K562 (cell line): ENCODE measurements at regions not wholly inside any gene's neighbourhood (a gene's known extent, or its start where the extent isn't known, plus 50 kb on each side); places are given as distances from the start of the nearest gene placed in this dataset.

Experiments
- ATAC-seq: fragments of 200-7000 bp; cut with Tn5 transposase; 3 replicates; pipeline ENCODE4 v1.9.1; 2020; ENCODE audit warnings: moderate library complexity
- BruUV-seq: library from RNA; stranded (reverse); fragments of 400-500 nt; replicated peaks from 2 replicates; lab custom pipeline; 2021; lab: Mats Ljungman, UMichigan
- CTCF ChIA-PET: fragments of 300-600 bp; formaldehyde crosslinking; extraction: SDS; loops from one replicate; lab custom pipeline; 2021; ENCODE audit warnings: low intra/inter-chr PET ratio; lab: Yijun Ruan, JAX
- POLR2A ChIA-PET: fragments of 300-600, 350-650 bp; sonication (Branson Sonifier 250); formaldehyde crosslinking; extraction: SDS; loops from one replicate; lab custom pipeline; 2021; ENCODE audit warnings: antibody characterized with exemption, inconsistent platforms; lab: Yijun Ruan, JAX
- DNase-seq, 4 experiments: peaks; one replicate each; pipeline versions ENCODE4 v3.0.0 to v3.0.0-alpha.2; 2011 to 2018; ENCODE audit warnings: low spot score in 3 of 4, mixed read lengths in 3 of 4; ENCODE audit errors: extremely low read depth in 1 of 4
- FAIRE-seq: peaks from 2 replicates; lab custom pipeline; 2011; peaks lifted over from hg19 to GRCh38; lab: Jason Lieb, UNC
- H2AFZ ChIP-seq: 2 replicates; pipeline ENCODE4 v1.6.0; 2011; ENCODE audit warnings: low read depth, low read length, control low read depth, inconsistent platforms
- H3K27ac ChIP-seq: fragments of 200-600 bp; 3 replicates; pipeline ENCODE4 v1.8.0; 2011; ENCODE audit warnings: low read depth, mild to moderate bottlenecking, control low read depth, inconsistent platforms, low read length, moderate library complexity, mixed read lengths; ENCODE audit errors: extremely low read depth
- H3K27me3 ChIP-seq, 2 experiments: fragments of 300-600 bp in 1 of 2; 2 replicates in 1 of 2; 3 replicates in 1 of 2; pipeline versions ENCODE4 v1.6.0 to v1.8.0; 2011; ENCODE audit warnings: inconsistent platforms in 2 of 2, low read length in 2 of 2, mild to moderate bottlenecking in 1 of 2, mixed read lengths in 1 of 2, moderate library complexity in 1 of 2; ENCODE audit not compliant: control insufficient read depth in 2 of 2, insufficient read depth in 2 of 2
- H3K36me3 ChIP-seq: fragments of 300-600 bp; 3 replicates; pipeline ENCODE4 v1.8.0; 2011; ENCODE audit warnings: mild to moderate bottlenecking, low read length, inconsistent platforms; ENCODE audit not compliant: control insufficient read depth, insufficient read depth
- H3K4me1 ChIP-seq, 2 experiments: fragments of 200-600 bp in 1 of 2; replicated peaks in 1 of 2; 2 replicates in 1 of 2; 3 replicates in 1 of 2; pipeline versions ENCODE4 v1.5.1 to v1.8.0; 2011; ENCODE audit warnings: inconsistent platforms in 2 of 2, low read length in 2 of 2, mild to moderate bottlenecking in 1 of 2, mixed read lengths in 1 of 2, moderate library complexity in 1 of 2; ENCODE audit not compliant: control insufficient read depth in 2 of 2, insufficient read depth in 2 of 2
- H3K4me2 ChIP-seq: 2 replicates; pipeline ENCODE4 v1.6.1; 2011; ENCODE audit warnings: low read length, control low read depth, inconsistent platforms, mixed read lengths; ENCODE audit not compliant: insufficient read depth
- H3K4me3 ChIP-seq: fragments of 200-600 bp; sonication (generic), shearing (Covaris generic); 2 replicates; pipeline ENCODE4 v1.5.1; 2016; ENCODE audit warnings: control low read depth, inconsistent platforms
- H3K79me2 ChIP-seq: fragments of 200-600 bp; 3 replicates; pipeline ENCODE4 v1.8.0; 2011; ENCODE audit warnings: low read length, inconsistent platforms; ENCODE audit not compliant: control insufficient read depth, insufficient read depth
- H3K9ac ChIP-seq, 2 experiments: 2 replicates each; pipeline versions ENCODE4 v1.6.0 to v1.6.1; 2011; ENCODE audit warnings: low read depth in 2 of 2, low read length in 2 of 2, control low read depth in 1 of 2, inconsistent platforms in 1 of 2, mild to moderate bottlenecking in 1 of 2, mixed read lengths in 1 of 2; ENCODE audit not compliant: insufficient read depth in 1 of 2
- H3K9me1 ChIP-seq: one replicate; pipeline ENCODE4 v1.6.0; 2011; ENCODE audit warnings: inconsistent platforms, mild to moderate bottlenecking, low read length, moderate library complexity; ENCODE audit not compliant: control insufficient read depth, insufficient read depth
- H3K9me3 ChIP-seq: replicated peaks from 2 replicates; pipeline ENCODE4 v1.5.1; 2011; ENCODE audit warnings: low read depth, low read length, inconsistent platforms; ENCODE audit not compliant: control insufficient read depth, insufficient read depth
- H4K20me1 ChIP-seq: replicated peaks from 2 replicates; pipeline ENCODE4 v1.6.1; 2011; ENCODE audit warnings: low read length, inconsistent platforms, mixed read lengths; ENCODE audit not compliant: control insufficient read depth, insufficient read depth
- ESRRB ChIP-seq: fragments of 250-450 bp; sonication (Bioruptor Pico); IDR thresholded peaks from 2 replicates; pipeline ENCODE4 v1.5.0; 2020; ENCODE audit warnings: mild to moderate bottlenecking, moderate library complexity, borderline replicate concordance
- FOS ChIP-seq: IDR thresholded peaks from 3 replicates; pipeline ENCODE4 v1.6.1; 2011; ENCODE audit not compliant: insufficient read length; ENCODE audit errors: extremely low read depth
- HDAC2 ChIP-seq: fragments of 450-650 bp; IDR thresholded peaks from 2 replicates; pipeline ENCODE4 v1.6.1; 2016; ENCODE audit warnings: mild to moderate bottlenecking
- JUND ChIP-seq, 2 experiments: IDR thresholded peaks; 2 replicates in 1 of 2; 3 replicates in 1 of 2; pipeline ENCODE4 v1.6.1; 2011; ENCODE audit warnings: borderline replicate concordance in 2 of 2, low read depth in 2 of 2, low read length in 2 of 2, improper control_type of control experiment in 1 of 2, missing biosample characterization in 1 of 2, missing genetic modification characterization in 1 of 2, missing genetic modification reagents in 1 of 2
- NR2F6 ChIP-seq: fragments of 450-650 bp; formaldehyde crosslinking; IDR thresholded peaks from 2 replicates; pipeline ENCODE4 v1.4.0; 2020; ENCODE audit warnings: mild to moderate bottlenecking
- RUNX1 ChIP-seq: sonication (generic); IDR thresholded peaks from 2 replicates; pipeline ENCODE4 v1.6.1; 2016; ENCODE audit warnings: antibody characterized with exemption, low read depth
- SMC3 ChIP-seq: conservative IDR thresholded peaks from 2 replicates; pipeline ENCODE4 v1.6.1; 2011; ENCODE audit warnings: low read depth, low read length, improper control_type of control experiment; ENCODE audit not compliant: insufficient read depth
- ZNF24 ChIP-seq: fragments of 450-650 bp; IDR thresholded peaks from 2 replicates; pipeline ENCODE4 v1.6.1; 2016
- ZNF282 ChIP-seq: sonication (generic); formaldehyde crosslinking; IDR thresholded peaks from 2 replicates; pipeline ENCODE4 v1.8.1; 2023; ENCODE audit warnings: missing genetic modification reagents
- WGBS: fragments of 100-300 bp; shearing (Covaris generic); methylation state at CpG from one replicate; pipeline ENCODE4 v1.1.6; 2016; ENCODE audit warnings: low coverage, mixed read lengths; ENCODE audit not compliant: insufficient coverage; ENCODE audit errors: missing lambda C conversion rate; 5-methylcytosine and 5-hydroxymethylcytosine counted together
- in situ Hi-C: fragments of 300-500 bp; cut with MboI; formaldehyde crosslinking; loops from 4 replicates; pipeline ENCODE4 v1.15.0; 2018; ENCODE audit warnings: inconsistent platforms, mixed read lengths
- intact Hi-C: fragments of 100-400 bp; cut with micrococcal nuclease; formaldehyde crosslinking; loops from 2 replicates; pipeline ENCODE4 v1.14.2; 2022
- TF ChIP-seq, protein P1 (sequence below): fragments of 250-450 bp; sonication (Bioruptor Pico); IDR thresholded peaks from 2 replicates; pipeline ENCODE4 v1.8.0; 2022; ENCODE audit warnings: moderate library complexity, mild to moderate bottlenecking, inconsistent platforms
- TF ChIP-seq, protein P2 (sequence below): fragments of 250-450 bp; sonication (Bioruptor Pico); IDR thresholded peaks from 2 replicates; pipeline ENCODE4 v1.4.0; 2020

DNA sequence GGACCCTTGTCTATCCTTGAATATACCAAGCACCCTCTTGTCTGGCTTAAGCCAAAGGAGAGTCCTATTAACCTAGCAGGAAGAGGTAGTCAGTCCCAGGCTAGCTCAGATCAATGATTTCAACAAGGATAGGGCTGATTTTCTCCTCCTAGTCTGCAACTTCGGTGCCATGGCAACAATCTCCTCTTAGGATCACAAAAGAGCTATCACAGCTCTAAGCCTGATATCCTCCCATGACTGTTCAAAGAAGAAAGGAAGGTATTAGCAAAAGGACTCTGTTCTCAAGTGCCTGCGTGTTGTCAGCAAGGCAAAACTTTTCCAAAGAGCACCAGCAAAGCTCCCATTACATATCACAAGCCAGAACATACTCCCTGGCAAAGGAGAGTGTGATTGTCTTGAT is 58.7 kb upstream of the DDX18 start (continued):
- TF ChIP-seq HDAC2 (no peak), ZNF24 (no peak)
- TF ChIP-seq, protein P1, sequence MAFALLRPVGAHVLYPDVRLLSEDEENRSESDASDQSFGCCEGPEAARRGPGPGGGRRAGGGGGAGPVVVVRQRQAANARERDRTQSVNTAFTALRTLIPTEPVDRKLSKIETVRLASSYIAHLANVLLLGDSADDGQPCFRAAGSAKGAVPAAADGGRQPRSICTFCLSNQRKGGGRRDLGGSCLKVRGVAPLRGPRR (CRISPR knock-in tag): no peak

DNA sequence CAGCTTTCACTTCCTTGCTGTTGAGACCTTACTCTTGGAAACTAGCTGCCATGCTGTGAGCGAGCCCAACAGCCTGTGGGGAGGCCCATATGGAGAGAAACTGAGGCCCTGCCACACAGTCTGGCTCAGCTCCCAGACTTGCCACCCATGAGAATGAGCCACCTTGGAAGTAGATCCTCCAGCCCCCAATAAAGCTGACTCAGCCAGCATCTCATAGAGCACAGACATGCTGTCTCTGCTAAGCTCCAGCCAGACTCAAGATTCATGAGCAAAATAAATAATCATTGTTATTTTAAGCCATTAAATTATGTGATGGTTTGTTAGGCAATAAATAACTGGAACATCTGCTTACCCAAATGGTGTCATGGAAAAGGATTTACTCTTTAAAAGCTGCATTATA is 53.6 kb upstream of the DDX18 start:
- H3K9ac ChIP-seq: no peak overlapping the region
- no peaks in the 10 kb centered on the region for H3K9me1 ChIP-seq
- WGBS: 0% methylated on average over 1 of the region's 1 CpG
- H3K27me3 ChIP-seq: no peaks in the 10 kb centered on the region
- in situ Hi-C loops (no loop called here), intact Hi-C loops (no loop called here)
- ATAC-seq (no peak), DNase-seq (no peak), FAIRE-seq (no peak)
- H3K4me1 ChIP-seq: no peaks in the 10 kb centered on the region
- H3K4me2 ChIP-seq: no peak overlapping the region
- H3K4me3 ChIP-seq: no peak overlapping the region
- H4K20me1 ChIP-seq: no peaks in the 10 kb centered on the region
- BruUV-seq: no TSS peak
- POLR2A ChIA-PET: no interaction called here
- no peaks in the 10 kb centered on the region for H3K9me3 ChIP-seq
- CTCF ChIA-PET: no interaction called here
- H3K36me3 ChIP-seq: no peaks in the 10 kb centered on the region
- TF ChIP-seq SMC3: no peak
- no peak for TF ChIP-seq NR2F6 (CRISPR knock-in tag)
- no peak for TF ChIP-seq FOS
- no peak for TF ChIP-seq ZNF282 (CRISPR knock-in tag)
- no peak for TF ChIP-seq ESRRB (CRISPR knock-in tag)
- no peak for TF ChIP-seq JUND (IDR thresholded peaks at IDR 0.05; ENCODE audit: borderline replicate concordance, low read depth, low read length)
- no peak for TF ChIP-seq JUND (tag; IDR thresholded peaks at IDR 0.05; ENCODE audit: borderline replicate concordance, low read depth, low read length)
- TF ChIP-seq, protein P2, sequence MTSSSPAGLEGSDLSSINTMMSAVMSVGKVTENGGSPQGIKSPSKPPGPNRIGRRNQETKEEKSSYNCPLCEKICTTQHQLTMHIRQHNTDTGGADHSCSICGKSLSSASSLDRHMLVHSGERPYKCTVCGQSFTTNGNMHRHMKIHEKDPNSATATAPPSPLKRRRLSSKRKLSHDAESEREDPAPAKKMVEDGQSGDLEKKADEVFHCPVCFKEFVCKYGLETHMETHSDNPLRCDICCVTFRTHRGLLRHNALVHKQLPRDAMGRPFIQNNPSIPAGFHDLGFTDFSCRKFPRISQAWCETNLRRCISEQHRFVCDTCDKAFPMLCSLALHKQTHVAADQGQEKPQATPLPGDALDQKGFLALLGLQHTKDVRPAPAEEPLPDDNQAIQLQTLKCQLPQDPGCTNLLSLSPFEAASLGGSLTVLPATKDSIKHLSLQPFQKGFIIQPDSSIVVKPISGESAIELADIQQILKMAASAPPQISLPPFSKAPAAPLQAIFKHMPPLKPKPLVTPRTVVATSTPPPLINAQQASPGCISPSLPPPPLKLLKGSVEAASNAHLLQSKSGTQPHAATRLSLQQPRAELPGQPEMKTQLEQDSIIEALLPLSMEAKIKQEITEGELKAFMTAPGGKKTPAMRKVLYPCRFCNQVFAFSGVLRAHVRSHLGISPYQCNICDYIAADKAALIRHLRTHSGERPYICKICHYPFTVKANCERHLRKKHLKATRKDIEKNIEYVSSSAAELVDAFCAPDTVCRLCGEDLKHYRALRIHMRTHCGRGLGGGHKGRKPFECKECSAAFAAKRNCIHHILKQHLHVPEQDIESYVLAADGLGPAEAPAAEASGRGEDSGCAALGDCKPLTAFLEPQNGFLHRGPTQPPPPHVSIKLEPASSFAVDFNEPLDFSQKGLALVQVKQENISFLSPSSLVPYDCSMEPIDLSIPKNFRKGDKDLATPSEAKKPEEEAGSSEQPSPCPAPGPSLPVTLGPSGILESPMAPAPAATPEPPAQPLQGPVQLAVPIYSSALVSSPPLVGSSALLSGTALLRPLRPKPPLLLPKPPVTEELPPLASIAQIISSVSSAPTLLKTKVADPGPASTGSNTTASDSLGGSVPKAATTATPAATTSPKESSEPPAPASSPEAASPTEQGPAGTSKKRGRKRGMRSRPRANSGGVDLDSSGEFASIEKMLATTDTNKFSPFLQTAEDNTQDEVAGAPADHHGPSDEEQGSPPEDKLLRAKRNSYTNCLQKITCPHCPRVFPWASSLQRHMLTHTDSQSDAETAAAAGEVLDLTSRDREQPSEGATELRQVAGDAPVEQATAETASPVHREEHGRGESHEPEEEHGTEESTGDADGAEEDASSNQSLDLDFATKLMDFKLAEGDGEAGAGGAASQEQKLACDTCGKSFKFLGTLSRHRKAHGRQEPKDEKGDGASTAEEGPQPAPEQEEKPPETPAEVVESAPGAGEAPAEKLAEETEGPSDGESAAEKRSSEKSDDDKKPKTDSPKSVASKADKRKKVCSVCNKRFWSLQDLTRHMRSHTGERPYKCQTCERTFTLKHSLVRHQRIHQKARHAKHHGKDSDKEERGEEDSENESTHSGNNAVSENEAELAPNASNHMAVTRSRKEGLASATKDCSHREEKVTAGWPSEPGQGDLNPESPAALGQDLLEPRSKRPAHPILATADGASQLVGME (CRISPR knock-in tag): no peak
- TF ChIP-seq RUNX1: no peak
- no peak overlapping the region for H3K27ac ChIP-seq
- no peaks in the 10 kb centered on the region for H3K79me2 ChIP-seq
- no peak overlapping the region for H2AFZ ChIP-seq
